Thymus (tissue), 11 donors: ENCODE measurements at regions not wholly inside any gene's neighbourhood (a gene's known extent, or its start where the extent isn't known, plus 50 kb on each side); places are given as distances from the start of the nearest gene placed in this dataset.

Experiments
- DNase-seq, 9 donors: peaks; one replicate each; pipeline ENCODE4 v3.0.0-alpha.2; 2013; ENCODE audit warnings: low spot score in 9 of 9, low read depth in 6 of 9, missing footprints in 1 of 9
- H3K27ac ChIP-seq, 2 donors: one replicate each; pipeline ENCODE4 v1.5.1; 2013; ENCODE audit warnings: control low read depth in 1 of 2, low read depth in 1 of 2, low read length in 1 of 2, mild to moderate bottlenecking in 1 of 2, moderate library complexity in 1 of 2
- H3K27me3 ChIP-seq, 2 donors: one replicate each; pipeline ENCODE4 v1.5.1; 2013; ENCODE audit warnings: low read length in 1 of 2; ENCODE audit not compliant: control insufficient read depth in 2 of 2, insufficient read depth in 1 of 2
- H3K36me3 ChIP-seq, 2 donors: one replicate each; pipeline ENCODE4 v1.5.1; 2013; ENCODE audit warnings: low read length in 1 of 2, mild to moderate bottlenecking in 1 of 2, moderate library complexity in 1 of 2; ENCODE audit not compliant: control insufficient read depth in 2 of 2, insufficient read depth in 2 of 2
- H3K4me1 ChIP-seq, 2 donors: one replicate each; pipeline ENCODE4 v1.5.1; 2013; ENCODE audit warnings: low read length in 2 of 2; ENCODE audit not compliant: control insufficient read depth in 2 of 2, insufficient read depth in 2 of 2
- H3K4me3 ChIP-seq, 2 donors: one replicate each; pipeline ENCODE4 v1.5.1; 2013; ENCODE audit warnings: low read length in 2 of 2, control low read depth in 1 of 2, mild to moderate bottlenecking in 1 of 2
- H3K9me3 ChIP-seq, 2 donors: one replicate each; pipeline ENCODE4 v1.5.1; 2013; ENCODE audit warnings: low read length in 1 of 2, mild to moderate bottlenecking in 1 of 2; ENCODE audit not compliant: control insufficient read depth in 2 of 2, insufficient read depth in 1 of 2
- WGBS: extraction: QIAGEN DNeasy Blood & Tissue Kit; methylation state at CpG from one replicate; pipeline ENCODE4 v1.1.7; 2013; 5-methylcytosine and 5-hydroxymethylcytosine counted together
- donor health status: healthy.

DNA sequence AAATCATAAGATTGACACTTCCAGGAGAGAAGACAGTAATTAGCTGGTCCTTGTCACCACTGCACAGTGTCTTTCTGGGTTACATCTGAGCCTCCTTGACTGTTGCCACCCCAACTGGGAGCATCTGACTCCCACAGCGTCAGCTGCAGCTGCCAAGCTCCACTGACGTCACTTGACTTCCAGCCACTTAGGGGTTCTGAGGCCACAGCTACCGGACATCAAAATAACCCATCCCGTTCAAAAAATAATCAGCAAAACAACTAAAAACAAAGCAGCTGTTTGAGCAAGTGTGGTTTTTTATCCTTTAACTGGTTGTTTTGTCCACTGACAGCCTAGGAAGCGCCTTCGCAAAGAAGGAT, 206.5 kb upstream of the AGAP1 start:
- Histone ChIP-seq H3K27ac (no peak overlapping the region), H3K9me3 (no peaks in the 10 kb centered on the region), H3K4me3 (no peak overlapping the region), H3K4me1 (no peaks in the 10 kb centered on the region), H3K36me3 (no peaks in the 10 kb centered on the region), H3K27me3 (no peaks in the 10 kb centered on the region)
- WGBS = 85% methylated on average over 6 of the region's 6 CpGs
- no peak for DNase-seq

DNA sequence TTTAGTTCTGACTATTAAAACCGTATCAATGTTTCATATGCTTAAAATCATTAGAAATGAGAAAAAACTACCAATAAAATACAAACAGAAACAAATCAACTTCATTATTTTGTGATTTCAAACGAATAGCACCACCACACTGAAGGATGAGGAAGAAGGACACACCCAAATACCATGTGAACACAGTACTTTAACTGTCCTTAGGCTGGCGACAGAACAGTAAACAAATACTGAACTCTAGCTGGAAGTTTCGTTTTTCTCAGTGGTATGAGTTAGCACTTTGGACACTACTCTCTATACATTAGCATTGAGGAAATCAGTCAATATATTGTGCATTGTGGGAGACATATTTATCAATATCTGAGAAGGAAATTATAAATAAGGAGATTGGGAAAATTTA, 202.4 kb upstream of the AGAP1 start:
- 77% methylated on average over 4 of the region's 4 CpGs for WGBS
- Histone ChIP-seq H3K27me3 (no peaks in the 10 kb centered on the region), H3K36me3 (no peaks in the 10 kb centered on the region), H3K4me1 (no peaks in the 10 kb centered on the region), H3K4me3 (no peak overlapping the region), H3K9me3 (no peaks in the 10 kb centered on the region), H3K27ac (no peak overlapping the region)
- DNase-seq = no peak

DNA sequence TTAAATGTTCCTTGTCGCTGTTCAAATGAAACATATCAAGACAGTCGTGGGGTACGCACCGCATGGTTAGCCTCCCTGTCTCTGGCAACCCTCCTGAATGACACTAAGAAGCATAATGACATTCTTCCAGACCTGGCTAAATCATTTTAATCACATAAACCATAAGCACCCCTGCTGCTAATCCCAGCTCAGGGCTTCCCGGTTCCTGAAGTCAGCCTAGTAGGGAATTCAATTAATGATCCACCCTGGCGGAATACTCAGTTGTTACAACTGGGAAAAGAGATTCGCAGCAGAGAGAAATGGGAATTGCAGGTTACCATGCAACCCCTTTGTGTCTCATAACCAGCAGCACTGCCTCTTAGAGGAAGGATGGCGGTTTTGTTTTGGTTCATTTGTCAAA, 200.8 kb upstream of the AGAP1 start:
- no peaks in the 10 kb centered on the region for H3K27me3 ChIP-seq
- H3K4me1 ChIP-seq = no peaks in the 10 kb centered on the region
- no peak overlapping the region for H3K4me3 ChIP-seq
- H3K9me3 ChIP-seq = no peaks in the 10 kb centered on the region
- H3K36me3 ChIP-seq = no peaks in the 10 kb centered on the region
- WGBS = 94% methylated on average over 8 of the region's 8 CpGs
- H3K27ac ChIP-seq = no peak overlapping the region
- DNase-seq = no peak

DNA sequence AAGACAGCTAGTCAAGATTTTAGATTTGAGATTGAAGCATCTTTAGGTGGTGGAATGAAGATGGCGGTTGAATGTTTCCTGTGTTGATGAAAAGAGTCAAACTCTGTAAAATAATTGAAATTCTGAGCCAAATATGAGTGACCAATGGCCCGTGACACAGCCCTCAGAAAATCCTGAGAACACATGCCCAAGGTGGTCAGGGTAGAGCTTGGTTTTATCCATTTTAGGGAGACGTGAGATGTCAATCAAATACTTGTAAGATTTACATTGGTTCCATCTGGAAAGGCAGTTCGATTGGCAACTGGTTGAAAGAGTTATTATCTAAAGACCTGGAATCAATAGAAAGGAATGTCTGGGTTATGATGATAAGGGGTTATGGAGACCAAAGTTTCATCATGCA, 198.0 kb upstream of the AGAP1 start:
- H3K27ac ChIP-seq = no peak overlapping the region
- no peaks in the 10 kb centered on the region for H3K9me3 ChIP-seq
- H3K4me3 ChIP-seq = no peak overlapping the region

DNA sequence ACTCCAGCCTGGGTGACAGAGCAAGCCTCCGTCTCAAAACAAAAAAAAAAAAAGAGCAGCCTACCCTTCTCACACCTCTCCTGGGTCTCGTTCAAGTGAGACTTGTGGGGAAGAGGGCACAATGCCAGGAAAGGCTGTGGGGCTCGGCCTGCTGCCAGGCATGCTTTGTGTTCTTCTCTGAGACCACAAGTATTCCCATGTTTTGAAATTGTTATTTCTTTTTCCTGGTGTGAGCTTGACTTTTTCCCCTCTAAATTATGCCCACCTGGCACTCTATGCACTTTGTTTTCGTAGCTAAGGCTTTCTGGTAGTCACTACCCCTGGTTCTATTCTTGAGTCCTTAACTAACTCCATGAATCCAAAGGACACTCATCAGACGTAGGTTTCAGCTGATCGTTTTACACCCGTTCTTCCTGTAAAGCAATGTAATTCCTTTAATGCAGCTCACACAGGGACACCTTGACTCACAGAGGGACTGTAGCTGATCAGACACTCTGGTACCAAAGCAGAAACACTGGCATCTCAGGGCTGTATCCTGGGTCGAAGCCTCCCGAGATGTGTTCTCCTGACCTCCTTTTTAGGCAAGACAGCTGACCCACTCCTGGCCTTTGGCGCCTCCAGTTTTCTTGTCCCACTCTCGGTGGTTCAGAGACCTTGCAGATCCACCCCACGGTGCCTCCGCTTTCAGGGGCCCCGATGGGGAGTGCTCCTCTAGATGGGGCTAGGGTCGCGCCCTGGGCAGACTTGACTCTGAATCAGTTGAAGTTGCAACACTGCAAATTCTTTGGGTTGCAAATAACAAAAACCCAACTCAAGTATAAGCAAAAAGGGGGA, 193.3 kb upstream of the AGAP1 start:
- no peak for DNase-seq
- H3K36me3 ChIP-seq = no peaks in the 10 kb centered on the region
- H3K4me3 ChIP-seq = no peak overlapping the region
- H3K9me3 ChIP-seq = peaks cover 0 to 3% of the 10 kb centered on the region in 2 donors
- H3K27ac ChIP-seq = no peak overlapping the region
- 65% methylated on average over 16 of the region's 16 CpGs for WGBS
- no peaks in the 10 kb centered on the region for H3K27me3 ChIP-seq
- no peaks in the 10 kb centered on the region for H3K4me1 ChIP-seq

More for the DNA sequence above, 198.0 kb upstream of the AGAP1 start:
- no peak for DNase-seq
- Histone ChIP-seq H3K36me3 (no peaks in the 10 kb centered on the region), H3K4me1 (no peaks in the 10 kb centered on the region), H3K27me3 (no peaks in the 10 kb centered on the region)
- 88% methylated on average over 4 of the region's 4 CpGs for WGBS

DNA sequence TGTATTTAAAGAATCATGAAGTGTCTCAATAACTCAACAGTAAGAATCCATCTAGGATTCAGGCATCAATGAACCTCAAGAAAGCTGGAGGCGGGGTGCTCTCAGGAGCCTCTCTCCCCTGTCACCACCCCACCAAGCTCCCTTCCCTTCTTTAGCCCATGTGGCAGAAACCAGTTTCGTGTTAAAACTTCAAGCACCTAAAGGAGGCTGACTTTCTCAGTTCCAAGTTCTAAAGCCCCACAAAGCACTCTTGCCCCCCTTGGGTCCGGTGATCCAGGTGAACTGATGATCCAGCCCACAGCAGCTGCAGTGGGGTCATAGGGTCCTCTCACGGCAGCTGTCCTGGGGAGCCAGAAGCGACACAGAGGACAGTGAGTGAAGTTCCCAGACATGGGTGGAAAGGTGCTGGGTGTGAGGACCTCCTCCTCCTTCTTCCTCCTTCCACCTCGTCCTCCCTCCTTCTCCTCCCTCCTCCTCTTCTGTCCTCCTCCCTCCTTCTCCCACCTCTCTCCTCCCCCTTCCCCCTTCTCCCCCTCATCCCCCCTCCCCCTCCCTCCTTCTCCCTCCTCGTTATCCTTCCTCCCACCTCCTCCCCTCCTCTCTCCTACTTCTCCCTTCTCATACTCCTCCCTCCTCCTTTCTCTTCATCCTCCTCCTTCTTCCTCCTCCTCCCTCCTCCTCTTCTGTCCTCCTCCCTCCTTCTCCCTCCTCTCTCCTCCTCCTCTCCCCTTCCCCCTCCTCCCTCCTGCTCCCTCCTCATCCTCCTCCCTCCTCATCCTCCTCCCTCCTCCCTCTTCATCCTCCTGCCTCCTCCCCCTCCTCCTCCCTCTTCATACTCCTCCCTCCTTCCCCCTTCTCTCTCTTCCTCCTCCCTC, 192.4 kb upstream of the AGAP1 start:
- no peak overlapping the region for H3K27ac ChIP-seq
- WGBS = 77% methylated on average over 7 of the region's 7 CpGs
- H3K27me3 ChIP-seq = no peaks in the 10 kb centered on the region
- H3K4me1 ChIP-seq = no peaks in the 10 kb centered on the region
- peaks cover 0 to 3% of the 10 kb centered on the region in 2 donors for H3K9me3 ChIP-seq
- no peak overlapping the region for H3K4me3 ChIP-seq
- no peak for DNase-seq
- H3K36me3 ChIP-seq = no peaks in the 10 kb centered on the region

DNA sequence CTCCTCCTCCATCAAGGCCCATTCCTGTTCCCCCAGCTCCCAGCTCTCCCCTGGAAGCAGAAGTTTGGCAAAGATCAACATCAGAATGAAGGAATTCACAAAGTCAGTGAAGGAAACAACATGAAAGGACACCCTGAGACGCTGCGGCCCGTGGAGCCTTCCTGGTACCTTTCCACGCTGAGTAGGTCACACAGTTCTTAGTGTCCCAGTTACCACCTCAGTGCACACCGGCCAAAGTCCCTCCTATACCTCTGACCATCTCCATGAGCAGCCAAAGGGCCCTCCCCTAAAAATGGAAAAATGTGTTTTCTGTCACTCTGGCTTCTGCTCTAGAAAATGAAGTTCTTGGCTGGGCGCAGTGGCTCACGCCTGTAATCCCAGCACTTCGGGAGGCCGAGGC, 191.6 kb upstream of the AGAP1 start:
- no peaks in the 10 kb centered on the region for H3K27me3 ChIP-seq
- WGBS = 94% methylated on average over 9 of the region's 9 CpGs
- H3K4me3 ChIP-seq = no peak overlapping the region

DNA sequence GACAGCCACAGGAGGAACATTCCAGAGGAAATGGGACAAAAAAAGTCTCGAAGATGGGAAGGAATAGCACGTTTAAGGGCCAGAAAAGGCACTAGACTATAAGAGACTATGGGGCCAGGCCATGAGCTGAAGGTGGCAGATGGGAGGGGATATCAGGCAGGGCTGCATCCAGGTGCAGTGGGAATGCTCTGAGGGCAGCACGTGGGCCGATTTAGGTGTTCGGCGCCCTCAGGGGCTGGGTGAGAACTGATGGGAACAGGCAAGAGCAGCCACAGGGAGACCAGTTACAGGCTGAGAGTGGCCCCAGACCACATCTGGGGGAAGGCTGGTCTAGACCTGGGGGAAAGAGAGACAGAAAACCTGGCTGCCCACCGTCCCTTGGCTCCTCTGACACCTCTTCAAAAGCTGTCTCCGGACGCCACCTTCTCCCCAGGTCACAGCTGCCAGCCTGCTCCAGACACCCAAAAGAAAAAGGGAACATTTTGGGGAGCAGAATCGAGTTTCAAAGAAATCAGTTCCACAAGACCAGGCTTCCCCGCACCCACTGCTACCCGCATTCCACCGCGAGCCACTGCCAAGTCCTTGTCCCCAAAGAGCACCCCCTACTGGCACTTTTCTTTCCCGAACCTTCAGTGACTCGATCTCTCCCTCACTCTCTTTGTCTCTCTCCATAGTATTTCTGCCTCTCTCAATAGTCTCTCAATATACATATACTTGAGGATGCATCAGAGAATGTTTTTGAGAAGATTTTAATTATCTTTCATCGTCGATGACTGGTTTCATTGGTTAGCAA, 190.1 kb upstream of the AGAP1 start:
- H3K36me3 ChIP-seq = no peaks in the 10 kb centered on the region
- H3K9me3 ChIP-seq = peaks cover 0 to 3% of the 10 kb centered on the region in 2 donors
- H3K4me1 ChIP-seq = no peaks in the 10 kb centered on the region
- H3K27ac ChIP-seq = no peak overlapping the region
- no peak for DNase-seq
- 84% methylated on average over 18 of the region's 18 CpGs for WGBS
- H3K4me3 ChIP-seq = no peak overlapping the region
- no peaks in the 10 kb centered on the region for H3K27me3 ChIP-seq

More for the DNA sequence above, 191.6 kb upstream of the AGAP1 start:
- no peak for DNase-seq
- no peaks in the 10 kb centered on the region for H3K4me1 ChIP-seq
- H3K36me3 ChIP-seq = no peaks in the 10 kb centered on the region
- H3K9me3 ChIP-seq = peaks cover 0 to 3% of the 10 kb centered on the region in 2 donors
- H3K27ac ChIP-seq = no peak overlapping the region
